Pancreas (tissue), 10 donors: ENCODE measurements at regions not wholly inside any gene's neighbourhood (a gene's known extent, or its start where the extent isn't known, plus 50 kb on each side); places are given as distances from the start of the nearest gene placed in this dataset.

ENCODE experiments used
- ATAC-seq, 4 donors: fragments of 200-7000 bp; cut with Tn5 transposase; one replicate each; pipeline versions ENCODE4 v1.8.0 to v1.9.1; 2020; ENCODE audit warnings: mild to moderate bottlenecking in 4 of 4, moderate library complexity in 4 of 4
- DNase-seq, 6 donors: peaks; one replicate each; pipeline ENCODE4 v3.0.0-alpha.2; 2020
- FAIRE-seq: peaks from 2 replicates; lab custom pipeline; 2012; peaks lifted over from hg19 to GRCh38; lab: Jason Lieb, UNC
- H3K27ac ChIP-seq, 4 donors: fragments of 200-600 bp; sonication (generic); 1 replicate in 3 of 4; 2 replicates in 1 of 4; pipeline versions ENCODE4 v1.5.0 to v1.8.0; 2020
- H3K27me3 ChIP-seq, 4 donors: fragments of 200-600 bp; one replicate each; pipeline ENCODE4 v1.8.0; 2021
- H3K36me3 ChIP-seq, 3 donors: fragments of 200-600 bp; sonication (generic) in 1 of 3; one replicate each; pipeline versions ENCODE4 v1.5.0 to v1.8.0; 2020 to 2021
- H3K4me1 ChIP-seq, 3 donors: fragments of 200-600 bp; one replicate each; pipeline ENCODE4 v1.8.0; 2021
- H3K4me3 ChIP-seq, 4 donors: fragments of 200-600 bp; sonication (generic) in 2 of 4; one replicate each; pipeline versions ENCODE4 v1.5.0 to v1.8.0; 2020 to 2021
- H3K9me3 ChIP-seq, 4 donors: fragments of 200-600 bp; one replicate each; pipeline ENCODE4 v1.8.0; 2021
- CTCF ChIP-seq, 4 donors: fragments of 200-600 bp; sonication (generic) in 3 of 4; IDR thresholded peaks; one replicate each; pipeline versions ENCODE4 v1.5.0 to v1.8.0; 2021; ENCODE audit warnings: antibody characterized with exemption in 4 of 4
- WGBS, 2 donors: extraction: QIAGEN DNeasy Blood & Tissue Kit; methylation state at CpG; one replicate each; pipeline ENCODE4 v1.1.7; 2013; 5-methylcytosine and 5-hydroxymethylcytosine counted together
- intact Hi-C, 3 donors: fragments of 100-400 bp; cut with DNase I; formaldehyde crosslinking; loops; one replicate each; pipeline versions ENCODE4 v1.11.1 to v1.14.2; 2022
- donor health status: healthy with polysubstance abuse.
- donor health status: DM: no; HTN: no; CAD: no; lungs with moderate emphysema.
- donor health status: DM: no; HTN: no; CAD: no.
- donor health status: control.
- donor health status: control.
- donor health status: Bipolar disorder and iron deficiency.
- donor health status: DM: yes; HTN: yes; CAD: no.
- donor health status: DM: no; HTN: no; CAD: no.
- donor health status: DM: no; HTN: no; CAD: no.
- donor health status: DM: yes; HTN: yes; CAD: no.

DNA sequence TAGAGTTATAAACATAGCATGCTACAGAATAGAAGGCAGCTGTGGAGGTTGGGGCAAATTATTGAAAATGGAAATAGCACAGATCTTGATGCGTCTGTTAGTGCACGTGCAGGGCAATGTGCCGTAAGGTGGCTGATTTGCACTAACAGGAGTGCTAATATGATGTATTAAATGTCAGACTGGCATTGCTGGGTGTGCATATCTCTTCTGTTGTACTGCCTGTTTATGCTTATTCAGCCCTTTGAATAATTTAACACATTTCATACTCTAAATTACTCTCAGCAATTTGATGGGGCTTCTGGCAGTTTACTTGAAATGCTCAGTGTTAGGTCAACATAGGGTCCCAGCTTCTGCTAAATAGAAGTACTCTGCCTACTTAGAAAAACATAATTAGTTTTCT is 395.6 kb downstream of the MCTP2 start:
- DNase-seq (no peak), FAIRE-seq (no peak), ATAC-seq (no peak)
- no peak overlapping the region for H3K4me3 ChIP-seq
- intact Hi-C loops, result no loop called here
- no peaks in the 10 kb centered on the region for H3K9me3 ChIP-seq
- WGBS, 2 donors, result 83 to 94% methylated on average over 3 of the region's 3 CpGs
- no peak for TF ChIP-seq CTCF (IDR thresholded peaks at IDR 0.05)
- no peaks in the 10 kb centered on the region for H3K4me1 ChIP-seq
- H3K27me3 ChIP-seq, result no peaks in the 10 kb centered on the region
- H3K36me3 ChIP-seq, result no peaks in the 10 kb centered on the region
- H3K27ac ChIP-seq, result no peak overlapping the region

- Histone ChIP-seq H3K4me3 (no peak overlapping the region), H3K36me3 (no peaks in the 10 kb centered on the region), H3K4me1 (no peaks in the 10 kb centered on the region), H3K9me3 (no peaks in the 10 kb centered on the region), H3K27ac (no peak overlapping the region), H3K27me3 (no peaks in the 10 kb centered on the region)
- ATAC-seq (no peak), DNase-seq (no peak), FAIRE-seq (no peak)
- WGBS, 2 donors, result 60 to 76% methylated on average over 6 of the region's 6 CpGs
- TF ChIP-seq CTCF (IDR thresholded peaks at IDR 0.05), result no peak
- intact Hi-C loops, result no loop called here
Measured at GRCh38 chr15:94631608-94632007, 400.2 kb downstream of the MCTP2 start.

GRCh38 chr15:94638183-94638582 is 406.8 kb downstream of the MCTP2 start:
- ATAC-seq, result no peak
- intact Hi-C loops, result no loop called here
- Histone ChIP-seq H3K27ac (no peak overlapping the region), H3K27me3 (peaks cover 0 to 9% (median under 1%) of the 10 kb centered on the region in 4 donors), H3K9me3 (no peaks in the 10 kb centered on the region), H3K4me3 (no peak overlapping the region), H3K36me3 (no peaks in the 10 kb centered on the region), H3K4me1 (no peaks in the 10 kb centered on the region)
- WGBS, 2 donors, result 58% methylated on average over 6 of the region's 6 CpGs
- TF ChIP-seq CTCF (IDR thresholded peaks at IDR 0.05), result no peak
- DNase-seq, result no peak
- FAIRE-seq, result no peak

- DNase-seq (no peak), ATAC-seq (no peak), FAIRE-seq (no peak)
- peaks cover 0 to 16% (median 2%) of the 10 kb centered on the region in 4 donors for H3K27me3 ChIP-seq
- H3K4me3 ChIP-seq, result no peak overlapping the region
- intact Hi-C loops, result no loop called here
- H3K36me3 ChIP-seq, result no peaks in the 10 kb centered on the region
- no peaks in the 10 kb centered on the region for H3K4me1 ChIP-seq
- no peaks in the 10 kb centered on the region for H3K9me3 ChIP-seq
- H3K27ac ChIP-seq, result no peak overlapping the region
- 56 to 66% methylated on average over 4 of the region's 4 CpGs for WGBS, 2 donors
- no peak for TF ChIP-seq CTCF (IDR thresholded peaks at IDR 0.05)
Measured at GRCh38 chr15:94639701-94640100, 408.3 kb downstream of the MCTP2 start.

DNA sequence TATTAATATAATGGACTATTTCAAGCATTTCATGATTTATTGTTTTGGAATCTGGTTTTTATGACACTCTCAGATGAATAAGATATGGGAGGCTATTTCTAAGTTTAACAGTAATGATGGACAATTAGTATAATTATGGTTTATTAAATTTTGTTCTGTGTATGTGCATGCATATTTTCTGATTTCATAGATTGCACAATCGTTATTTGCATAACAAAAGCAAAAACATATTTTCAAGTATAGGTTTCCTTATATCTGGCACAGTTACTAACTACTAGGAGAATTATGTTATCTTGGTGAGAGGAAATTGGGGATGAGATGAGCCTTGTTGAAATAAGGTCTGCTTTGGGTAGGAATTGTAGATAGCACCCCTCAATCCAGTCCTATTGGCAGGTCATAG is 413.1 kb downstream of the MCTP2 start:
- H3K27me3 ChIP-seq, result peaks cover 0 to 16% (median 2%) of the 10 kb centered on the region in 4 donors
- H3K36me3 ChIP-seq, result no peaks in the 10 kb centered on the region
- H3K4me3 ChIP-seq, result no peak overlapping the region
- H3K9me3 ChIP-seq, result no peaks in the 10 kb centered on the region
- no peak for DNase-seq
- no peak for FAIRE-seq
- no peaks in the 10 kb centered on the region for H3K4me1 ChIP-seq
- TF ChIP-seq CTCF (IDR thresholded peaks at IDR 0.05), result no peak
- no peak overlapping the region for H3K27ac ChIP-seq
- ATAC-seq, result no peak
- 36% methylated on average over 1 of the region's 1 CpG for WGBS, 2 donors
- intact Hi-C loops, result no loop called here
